Thoracic aorta (tissue), 2 donors: ENCODE measurements at regions not wholly inside any gene's neighbourhood (a gene's known extent, or its start where the extent isn't known, plus 50 kb on each side); places are given as distances from the start of the nearest gene placed in this dataset.

Source experiments
- ATAC-seq: fragments of 150-250 bp; one replicate; pipeline ENCODE4 v1.8.0; 2017; ENCODE audit warnings: low read depth; ENCODE audit not compliant: insufficient number of reproducible peaks, low FRiP score
- DNase-seq: peaks from one replicate; pipeline ENCODE4 v3.0.0-alpha.2; 2020; ENCODE audit warnings: low spot score
- H3K27ac ChIP-seq, 2 donors: fragments of 200-600 bp; sonication (generic); 1 replicate in 1 of 2; 2 replicates in 1 of 2; pipeline ENCODE4 v1.5.1; 2016; ENCODE audit warnings: mild to moderate bottlenecking in 2 of 2, moderate library complexity in 2 of 2
- H3K27me3 ChIP-seq: fragments of 200-600 bp; sonication (generic); replicated peaks from 2 replicates; pipeline ENCODE4 v1.6.0; 2016; ENCODE audit warnings: mild to moderate bottlenecking; ENCODE audit not compliant: insufficient read depth
- H3K36me3 ChIP-seq: fragments of 200-600 bp; sonication (generic); one replicate; pipeline ENCODE4 v1.5.1; 2016
- H3K4me1 ChIP-seq, 2 donors: fragments of 200-600 bp; sonication (generic); 1 replicate in 1 of 2; 2 replicates in 1 of 2; pipeline versions ENCODE4 v1.5.1 to v1.6.0; 2016; ENCODE audit warnings: low read depth in 2 of 2, mild to moderate bottlenecking in 1 of 2; ENCODE audit not compliant: control insufficient read depth in 1 of 2
- H3K4me3 ChIP-seq: fragments of 200-600 bp; sonication (generic); 2 replicates; pipeline ENCODE4 v1.5.1; 2016; ENCODE audit warnings: mild to moderate bottlenecking
- H3K9me3 ChIP-seq: fragments of 200-600 bp; sonication (generic); 2 replicates; pipeline ENCODE4 v1.5.1; 2016
- CTCF ChIP-seq: fragments of 200-600 bp; sonication (generic); IDR thresholded peaks from one replicate; pipeline ENCODE4 v1.5.1; 2019; ENCODE audit warnings: antibody characterized with exemption

GRCh38 chr4:28228561-28229491 is 1368.2 kb downstream of the STIM2 start:
- TF ChIP-seq CTCF, result no peak
- ATAC-seq, result no peak
- Histone ChIP-seq H3K27me3 (no peaks in the 10 kb centered on the region), H3K4me3 (no peak overlapping the region), H3K36me3 (no peaks in the 10 kb centered on the region), H3K27ac (no peak overlapping the region), H3K9me3 (no peaks in the 10 kb centered on the region), H3K4me1 (no peaks in the 10 kb centered on the region)
- DNase-seq, result no peak

GRCh38 chr4:28232376-28232775 is 1371.7 kb downstream of the STIM2 start:
- ATAC-seq (no peak), DNase-seq (no peak)
- no peak for TF ChIP-seq CTCF
- Histone ChIP-seq H3K27ac (no peak overlapping the region), H3K36me3 (no peaks in the 10 kb centered on the region), H3K4me1 (no peaks in the 10 kb centered on the region), H3K27me3 (no peaks in the 10 kb centered on the region), H3K9me3 (no peaks in the 10 kb centered on the region), H3K4me3 (no peak overlapping the region)

GRCh38 chr4:28232951-28233350 is 1372.3 kb downstream of the STIM2 start:
- ATAC-seq, result no peak
- H3K27ac ChIP-seq, result no peak overlapping the region
- H3K4me3 ChIP-seq, result no peak overlapping the region
- DNase-seq, result no peak
- no peaks in the 10 kb centered on the region for H3K36me3 ChIP-seq
- no peak for TF ChIP-seq CTCF
- no peaks in the 10 kb centered on the region for H3K9me3 ChIP-seq
- no peaks in the 10 kb centered on the region for H3K27me3 ChIP-seq
- H3K4me1 ChIP-seq, result no peaks in the 10 kb centered on the region

- Histone ChIP-seq H3K36me3 (no peaks in the 10 kb centered on the region), H3K27ac (no peak overlapping the region), H3K4me3 (no peak overlapping the region), H3K9me3 (no peaks in the 10 kb centered on the region), H3K4me1 (no peaks in the 10 kb centered on the region), H3K27me3 (no peaks in the 10 kb centered on the region)
- TF ChIP-seq CTCF, result no peak
- ATAC-seq, result no peak
- no peak for DNase-seq
These were observed 1373.1 kb downstream of the STIM2 start for GRCh38 chr4:28233724-28234123.

GRCh38 chr4:28238876-28239275 is 1378.2 kb downstream of the STIM2 start:
- no peak for DNase-seq
- no peak for ATAC-seq
- no peaks in the 10 kb centered on the region for H3K4me1 ChIP-seq
- H3K27ac ChIP-seq, result no peak overlapping the region
- TF ChIP-seq CTCF, result no peak
- H3K9me3 ChIP-seq, result no peaks in the 10 kb centered on the region
- no peaks in the 10 kb centered on the region for H3K36me3 ChIP-seq
- no peaks in the 10 kb centered on the region for H3K27me3 ChIP-seq
- no peak overlapping the region for H3K4me3 ChIP-seq
